ENCODE measurements at regions not wholly inside any gene's neighbourhood (a gene's known extent, or its start where the extent isn't known, plus 50 kb on each side); places are given as distances from the start of the nearest gene placed in this dataset.

GRCh38 chr13:50200569-50200968, 185.3 kb downstream of the KCNRG start:
- Histone ChIP-seq H3K79me2 (ENCODE audit: insufficient read depth) (no peaks in the 10 kb centered on the region), H3K4me3 (no peak overlapping the region), H3K4me1 (ENCODE audit: insufficient read depth) (no peaks in the 10 kb centered on the region), H3K9me3 (ENCODE audit: low read depth) (no peaks in the 10 kb centered on the region), H3K9ac (no peak overlapping the region), H3K9me2 (ENCODE audit: insufficient read depth) (no peaks in the 10 kb centered on the region), H3K36me3 (ENCODE audit: low read depth) (no peaks in the 10 kb centered on the region), H3K4me2 (ENCODE audit: unreplicated experiment) (no peak overlapping the region), H3F3A (ENCODE audit: insufficient read depth) (no peaks in the 10 kb centered on the region), H3K27me3 (replicated peaks; ENCODE audit: insufficient read depth) (no peaks in the 10 kb centered on the region), H2AFZ (no peak overlapping the region), H4K20me1 (ENCODE audit: insufficient read depth) (no peaks in the 10 kb centered on the region), H3K27ac (no peak overlapping the region)
- DNase-seq = no peak
- WGBS, 2 experiments (ENCODE audit: low coverage in 1 of 2, low lambda C conversion rate in 2 of 2, missing lambda C conversion rate in 2 of 2) = 91 to 94% methylated on average over 3 of the region's 3 CpGs
- TF ChIP-seq EZH2phosphoT487 (IDR thresholded peaks at IDR 0.05; ENCODE audit: insufficient read depth, low read depth) (no peak), EZH2 (IDR thresholded peaks at IDR 0.05; ENCODE audit: insufficient read depth, poor library complexity, severe bottlenecking) (no peak)
- in situ Hi-C loops (cut with MboI) = no loop called here

DNA sequence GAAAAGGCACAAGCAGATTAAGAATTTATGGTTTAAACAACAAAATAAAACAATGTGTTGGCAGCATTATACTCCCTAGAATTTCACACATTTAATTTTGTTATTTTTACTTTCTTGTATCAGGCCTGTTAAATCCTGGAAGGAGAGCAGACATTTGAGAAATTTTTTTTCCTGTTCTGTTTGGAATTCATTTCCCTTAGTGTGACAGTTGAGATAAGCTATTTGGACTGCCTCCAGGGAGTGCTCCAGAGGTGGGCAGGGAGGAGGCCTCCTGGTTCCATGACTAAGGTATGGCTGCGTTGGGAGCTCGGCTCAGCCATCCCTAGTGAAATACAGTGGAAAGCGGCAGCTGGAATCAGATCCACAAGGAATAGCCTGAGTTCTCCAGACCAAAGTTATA, 185.7 kb downstream of the KCNRG start:
- Histone ChIP-seq H3K9ac (no peak overlapping the region), H4K20me1 (ENCODE audit: insufficient read depth) (no peaks in the 10 kb centered on the region), H3K9me2 (ENCODE audit: insufficient read depth) (no peaks in the 10 kb centered on the region), H3K4me1 (ENCODE audit: insufficient read depth) (no peaks in the 10 kb centered on the region), H3K27ac (no peak overlapping the region), H3K79me2 (ENCODE audit: insufficient read depth) (no peaks in the 10 kb centered on the region), H3K4me3 (no peak overlapping the region), H3K9me3 (ENCODE audit: low read depth) (no peaks in the 10 kb centered on the region), H3K36me3 (ENCODE audit: low read depth) (no peaks in the 10 kb centered on the region), H3K4me2 (ENCODE audit: unreplicated experiment) (no peak overlapping the region), H3K27me3 (replicated peaks; ENCODE audit: insufficient read depth) (no peaks in the 10 kb centered on the region), H3F3A (ENCODE audit: insufficient read depth) (no peaks in the 10 kb centered on the region), H2AFZ (no peak overlapping the region)
- no peak for DNase-seq
- TF ChIP-seq EZH2 (IDR thresholded peaks at IDR 0.05; ENCODE audit: insufficient read depth, poor library complexity, severe bottlenecking) (no peak), EZH2phosphoT487 (IDR thresholded peaks at IDR 0.05; ENCODE audit: insufficient read depth, low read depth) (no peak)
- in situ Hi-C loops (cut with MboI) = no loop called here
- WGBS, 2 experiments (ENCODE audit: low coverage in 1 of 2, low lambda C conversion rate in 2 of 2, missing lambda C conversion rate in 2 of 2) = 99 to 100% methylated on average over 3 of the region's 3 CpGs

- no peak overlapping the region for H2AFZ ChIP-seq
- H3F3A ChIP-seq (ENCODE audit: insufficient read depth) = peaks cover under 1% of the 10 kb centered on the region; the same call in 1 of the 2 replicates
- H4K20me1 ChIP-seq (ENCODE audit: insufficient read depth) = no peaks in the 10 kb centered on the region
- no peak overlapping the region for H3K4me3 ChIP-seq
- H3K27me3 ChIP-seq (replicated peaks; ENCODE audit: insufficient read depth) = no peaks in the 10 kb centered on the region
- no peaks in the 10 kb centered on the region for H3K79me2 ChIP-seq (ENCODE audit: insufficient read depth)
- no peaks in the 10 kb centered on the region for H3K4me1 ChIP-seq (ENCODE audit: insufficient read depth)
- in situ Hi-C loops (cut with MboI) = no loop called here
- TF ChIP-seq EZH2 (IDR thresholded peaks at IDR 0.05; ENCODE audit: insufficient read depth, poor library complexity, severe bottlenecking) (no peak), EZH2phosphoT487 (IDR thresholded peaks at IDR 0.05; ENCODE audit: insufficient read depth, low read depth) (no peak)
- H3K9me3 ChIP-seq (ENCODE audit: low read depth) = no peaks in the 10 kb centered on the region
- H3K4me2 ChIP-seq (ENCODE audit: unreplicated experiment) = no peak overlapping the region
- no peaks in the 10 kb centered on the region for H3K9me2 ChIP-seq (ENCODE audit: insufficient read depth)
- H3K36me3 ChIP-seq (ENCODE audit: low read depth) = no peaks in the 10 kb centered on the region
- 80 to 85% methylated on average over 4 of the region's 4 CpGs for WGBS, 2 experiments (ENCODE audit: low coverage in 1 of 2, low lambda C conversion rate in 2 of 2, missing lambda C conversion rate in 2 of 2)
- no peak overlapping the region for H3K27ac ChIP-seq
- no peak for DNase-seq
- no peak overlapping the region for H3K9ac ChIP-seq
Measured at GRCh38 chr13:50202485-50202884, 187.2 kb downstream of the KCNRG start.

- no peak overlapping the region for H3K4me3 ChIP-seq
- H3K9me2 ChIP-seq (ENCODE audit: insufficient read depth) = no peaks in the 10 kb centered on the region
- no peak overlapping the region for H2AFZ ChIP-seq
- peaks cover 10% of the 10 kb centered on the region; the same call in 1 of the 2 replicates for H3F3A ChIP-seq (ENCODE audit: insufficient read depth)
- in situ Hi-C loops (cut with MboI) = no loop called here
- TF ChIP-seq EZH2phosphoT487 (IDR thresholded peaks at IDR 0.05; ENCODE audit: insufficient read depth, low read depth) (no peak), EZH2 (IDR thresholded peaks at IDR 0.05; ENCODE audit: insufficient read depth, poor library complexity, severe bottlenecking) (no peak)
- H3K27me3 ChIP-seq (replicated peaks; ENCODE audit: insufficient read depth) = no peaks in the 10 kb centered on the region
- no peak overlapping the region for H3K4me2 ChIP-seq (ENCODE audit: unreplicated experiment)
- H3K9me3 ChIP-seq (ENCODE audit: low read depth) = no peaks in the 10 kb centered on the region
- WGBS, 2 experiments (ENCODE audit: low coverage in 1 of 2, low lambda C conversion rate in 2 of 2, missing lambda C conversion rate in 2 of 2) = 89% methylated on average over 1 of the region's 1 CpG
- no peaks in the 10 kb centered on the region for H3K36me3 ChIP-seq (ENCODE audit: low read depth)
- no peak overlapping the region for H3K27ac ChIP-seq
- DNase-seq = no peak
- no peaks in the 10 kb centered on the region for H4K20me1 ChIP-seq (ENCODE audit: insufficient read depth)
- peaks cover 3% of the 10 kb centered on the region; the same call in 1 of the 2 replicates for H3K4me1 ChIP-seq (ENCODE audit: insufficient read depth)
- H3K79me2 ChIP-seq (ENCODE audit: insufficient read depth) = no peaks in the 10 kb centered on the region
- no peak overlapping the region for H3K9ac ChIP-seq
Measured at GRCh38 chr13:50203256-50203941, 188.2 kb downstream of the KCNRG start.

All from GM23248 (cell line).